Fibroblast of lung (primary cell): ENCODE measurements at regions not wholly inside any gene's neighbourhood (a gene's known extent, or its start where the extent isn't known, plus 50 kb on each side); places are given as distances from the start of the nearest gene placed in this dataset.

Experiments used
- DNase-seq, 2 donors: peaks; one replicate each; pipeline versions ENCODE4 v3.0.0 to v3.0.0-alpha.2; 2010; ENCODE audit warnings: low read depth in 2 of 2
- H2AFZ ChIP-seq: 2 replicates; pipeline ENCODE4 v1.5.1; 2012; ENCODE audit warnings: low read length, control low read depth, inconsistent platforms
- H3K27ac ChIP-seq: 2 replicates; pipeline ENCODE4 v1.5.1; 2011; ENCODE audit warnings: low read length, control low read depth; ENCODE audit not compliant: insufficient read depth
- H3K27me3 ChIP-seq: 2 replicates; pipeline ENCODE4 v1.5.1; 2011; ENCODE audit warnings: mild to moderate bottlenecking, low read length; ENCODE audit not compliant: control insufficient read depth, insufficient read depth
- H3K36me3 ChIP-seq: 2 replicates; pipeline ENCODE4 v1.5.1; 2011; ENCODE audit warnings: low read length; ENCODE audit not compliant: control insufficient read depth, insufficient read depth
- H3K4me1 ChIP-seq: 2 replicates; pipeline ENCODE4 v1.5.1; 2011; ENCODE audit warnings: low read length; ENCODE audit not compliant: control insufficient read depth, insufficient read depth; ENCODE audit errors: extremely low read depth
- H3K4me2 ChIP-seq: 2 replicates; pipeline ENCODE4 v1.5.1; 2011; ENCODE audit warnings: low read length, control low read depth; ENCODE audit not compliant: insufficient read depth; ENCODE audit errors: extremely low read depth
- H3K4me3 ChIP-seq, 4 experiments: fragments of 200-600 bp in 1 of 4; sonication (generic) in 1 of 4; replicated peaks in 1 of 4; 2 replicates each; pipeline ENCODE4 v1.5.1; 2011 to 2016; ENCODE audit warnings: low read length in 4 of 4, low read depth in 3 of 4, mild to moderate bottlenecking in 3 of 4, control low read depth in 2 of 4, inconsistent platforms in 1 of 4, mixed read lengths in 1 of 4; ENCODE audit not compliant: insufficient read depth in 1 of 4; ENCODE audit errors: control extremely low read depth in 1 of 4
- H3K79me2 ChIP-seq: 2 replicates; pipeline ENCODE4 v1.5.1; 2012; ENCODE audit warnings: mild to moderate bottlenecking, low read length, inconsistent platforms; ENCODE audit not compliant: control insufficient read depth, insufficient read depth
- H3K9ac ChIP-seq: 2 replicates; pipeline ENCODE4 v1.5.1; 2011; ENCODE audit warnings: mild to moderate bottlenecking, low read length, control low read depth; ENCODE audit not compliant: insufficient read depth
- H3K9me3 ChIP-seq: 2 replicates; pipeline ENCODE4 v1.5.1; 2012; ENCODE audit warnings: low read depth, low read length; ENCODE audit not compliant: control insufficient read depth, insufficient read depth
- H4K20me1 ChIP-seq: 2 replicates; pipeline ENCODE4 v1.5.1; 2011; ENCODE audit warnings: low read length; ENCODE audit not compliant: control insufficient read depth, insufficient read depth; ENCODE audit errors: extremely low read depth
- CTCF ChIP-seq, 2 donors: IDR thresholded peaks in 1 of 2; conservative IDR thresholded peaks in 1 of 2; 1 replicate in 1 of 2; 2 replicates in 1 of 2; pipeline ENCODE4 v1.5.1; 2011 to 2012; ENCODE audit warnings: low read length in 2 of 2, control low read depth in 1 of 2, inconsistent platforms in 1 of 2, low read depth in 1 of 2, mild to moderate bottlenecking in 1 of 2
- EZH2 ChIP-seq: IDR thresholded peaks from 2 replicates; pipeline ENCODE4 v1.5.1; 2012; ENCODE audit warnings: low read length, control low read depth, mild to moderate bottlenecking; ENCODE audit errors: missing control alignments

DNA sequence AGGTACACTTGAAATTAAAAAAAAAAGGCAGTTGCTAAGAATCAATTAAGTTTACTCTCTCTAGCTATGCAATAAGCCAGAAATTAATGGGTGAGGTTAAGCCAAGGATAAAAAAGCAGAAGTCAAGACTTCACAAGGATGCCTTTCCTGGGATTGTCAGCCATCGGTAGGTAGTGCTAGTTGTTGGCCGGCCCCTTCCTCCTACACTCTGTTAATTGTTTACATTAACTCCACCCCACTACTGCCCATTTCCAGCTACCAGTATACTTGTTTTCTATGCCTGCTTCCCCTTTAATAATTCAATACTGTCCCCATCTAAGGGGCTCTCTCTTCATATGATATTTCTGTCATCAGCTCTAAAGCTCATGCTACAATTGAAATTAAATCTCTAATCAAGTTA lies 461.0 kb downstream of the IPMK start:
- Histone ChIP-seq H3K27me3 (no peaks in the 10 kb centered on the region), H3K4me2 (no peak overlapping the region), H3K9me3 (no peaks in the 10 kb centered on the region), H3K79me2 (no peaks in the 10 kb centered on the region), H3K36me3 (no peaks in the 10 kb centered on the region), H4K20me1 (no peaks in the 10 kb centered on the region), H3K9ac (no peak overlapping the region), H2AFZ (no peak overlapping the region), H3K27ac (no peak overlapping the region), H3K4me3 (no peak overlapping the region), H3K4me1 (no peaks in the 10 kb centered on the region)
- DNase-seq = no peak
- TF ChIP-seq CTCF (conservative IDR thresholded peaks at IDR 0.05 in 1 of 2, IDR thresholded peaks at IDR 0.05 in 1 of 2; ENCODE audit: low read depth in 1 of 2, low read length in 2 of 2) = no peak
- no peak for TF ChIP-seq EZH2

- Histone ChIP-seq H4K20me1 (no peaks in the 10 kb centered on the region), H2AFZ (no peak overlapping the region), H3K27me3 (no peaks in the 10 kb centered on the region), H3K9me3 (no peaks in the 10 kb centered on the region), H3K36me3 (no peaks in the 10 kb centered on the region), H3K4me2 (no peak overlapping the region), H3K79me2 (no peaks in the 10 kb centered on the region), H3K4me1 (no peaks in the 10 kb centered on the region), H3K4me3 (no peak overlapping the region), H3K9ac (no peak overlapping the region), H3K27ac (no peak overlapping the region)
- TF ChIP-seq EZH2 = no peak
- no peak for TF ChIP-seq CTCF (conservative IDR thresholded peaks at IDR 0.05 in 1 of 2, IDR thresholded peaks at IDR 0.05 in 1 of 2; ENCODE audit: low read depth in 1 of 2, low read length in 2 of 2)
- no peak for DNase-seq
Observed at GRCh38 chr10:57799625-57800024, 468.1 kb downstream of the IPMK start.

- Histone ChIP-seq H3K27ac (no peak overlapping the region), H3K9ac (no peak overlapping the region), H3K4me2 (no peak overlapping the region), H4K20me1 (no peaks in the 10 kb centered on the region), H3K4me3 (no peak overlapping the region), H3K36me3 (no peaks in the 10 kb centered on the region), H3K27me3 (no peaks in the 10 kb centered on the region), H3K79me2 (no peaks in the 10 kb centered on the region), H3K9me3 (no peaks in the 10 kb centered on the region), H2AFZ (no peak overlapping the region), H3K4me1 (no peaks in the 10 kb centered on the region)
- no peak for TF ChIP-seq CTCF (conservative IDR thresholded peaks at IDR 0.05 in 1 of 2, IDR thresholded peaks at IDR 0.05 in 1 of 2; ENCODE audit: low read depth in 1 of 2, low read length in 2 of 2)
- no peak for TF ChIP-seq EZH2
- no peak for DNase-seq
Observed at GRCh38 chr10:57798830-57799229, 468.9 kb downstream of the IPMK start.
